Psoas muscle (tissue), 7 donors: ENCODE measurements at regions not wholly inside any gene's neighbourhood (a gene's known extent, or its start where the extent isn't known, plus 50 kb on each side); places are given as distances from the start of the nearest gene placed in this dataset.
"Not testable (repeated sequence)": the region's sequence is repeated elsewhere in the genome, so short reads cannot be mapped to it uniquely, and the experiment has no call there.

ENCODE experiments used
- ATAC-seq, 4 donors: fragments of 200-7000 bp; cut with Tn5 transposase; one replicate each; pipeline ENCODE4 v1.9.1; 2020; ENCODE audit warnings: moderate library complexity in 3 of 4, mild to moderate bottlenecking in 2 of 4
- DNase-seq, 2 donors: peaks; one replicate each; pipeline ENCODE4 v3.0.0-alpha.2; 2020
- H3K27ac ChIP-seq: fragments of 200-600 bp; one replicate; pipeline ENCODE4 v1.8.0; 2022
- H3K27me3 ChIP-seq, 3 donors: fragments of 200-600 bp in 1 of 3; one replicate each; pipeline versions ENCODE4 v1.6.1 to v1.8.0; 2013 to 2022; ENCODE audit warnings: low read length in 2 of 3, mild to moderate bottlenecking in 2 of 3, moderate library complexity in 1 of 3; ENCODE audit not compliant: insufficient read depth in 3 of 3
- H3K36me3 ChIP-seq, 2 donors: fragments of 200-600 bp in 1 of 2; one replicate each; pipeline versions ENCODE4 v1.6.1 to v1.8.0; 2013 to 2022; ENCODE audit warnings: low read depth in 1 of 2, mild to moderate bottlenecking in 1 of 2, moderate library complexity in 1 of 2; ENCODE audit not compliant: insufficient read depth in 1 of 2
- H3K4me1 ChIP-seq: fragments of 200-600 bp; one replicate; pipeline ENCODE4 v1.8.0; 2022
- H3K4me3 ChIP-seq: fragments of 200-600 bp; one replicate; pipeline ENCODE4 v1.8.0; 2022; ENCODE audit warnings: mild to moderate bottlenecking
- H3K9me3 ChIP-seq: fragments of 200-600 bp; one replicate; pipeline ENCODE4 v1.8.0; 2022
- WGBS, 3 donors: extraction: QIAGEN DNeasy Blood & Tissue Kit; methylation state at CpG; one replicate each; pipeline versions ENCODE4 v1.1.6 to v1.1.7; 2013; 5-methylcytosine and 5-hydroxymethylcytosine counted together
- intact Hi-C, 2 donors: fragments of 100-400 bp; cut with DNase I; formaldehyde crosslinking; loops; one replicate each; pipeline versions ENCODE4 v1.11.0 to v1.14.2; 2022
- TF ChIP-seq, protein P1 (sequence below): fragments of 200-600 bp; IDR thresholded peaks from one replicate; pipeline ENCODE4 v1.8.0; 2022; ENCODE audit warnings: antibody characterized with exemption
- donor health status: healthy with polysubstance abuse.
- donor health status: DM: no; HTN: no; CAD: no; lungs with moderate emphysema.
- donor health status: Bipolar disorder and iron deficiency.
- donor health status: healthy.
- donor health status: DM: yes; HTN: yes; CAD: no.
- donor health status: DM: no; HTN: no; CAD: no.
- donor health status: DM: yes; HTN: yes; CAD: no.

DNA sequence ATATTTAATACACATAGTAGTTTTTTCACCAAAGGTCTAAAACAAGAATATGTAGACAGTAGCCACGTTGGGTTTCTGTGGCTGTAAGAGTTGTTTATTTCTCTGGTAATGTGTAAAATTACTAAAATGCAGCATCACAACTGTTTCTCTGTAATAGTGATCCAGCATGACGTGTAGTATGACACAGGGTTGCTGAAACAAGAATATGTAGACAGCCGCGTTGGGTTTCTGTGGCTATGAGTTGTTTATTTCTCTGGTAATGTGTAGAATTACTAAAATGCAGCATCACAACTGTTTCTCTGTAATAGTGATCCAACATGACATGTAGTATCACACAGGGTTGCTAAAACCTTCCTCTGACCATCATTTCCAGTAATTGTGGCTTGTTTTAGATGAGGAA is 153.6 kb upstream of the ZNF717 start:
- Histone ChIP-seq H3K36me3 (no peaks in the 10 kb centered on the region), H3K4me3 (no peak overlapping the region), H3K9me3 (no peaks in the 10 kb centered on the region), H3K4me1 (no peaks in the 10 kb centered on the region), H3K27ac (no peak overlapping the region), H3K27me3 (no peaks in the 10 kb centered on the region)
- ATAC-seq, result no peak
- 31 to 44% (median 32%) methylated on average over 4 of the region's 4 CpGs for WGBS, 3 donors
- DNase-seq, result no peak
- TF ChIP-seq, protein P1, sequence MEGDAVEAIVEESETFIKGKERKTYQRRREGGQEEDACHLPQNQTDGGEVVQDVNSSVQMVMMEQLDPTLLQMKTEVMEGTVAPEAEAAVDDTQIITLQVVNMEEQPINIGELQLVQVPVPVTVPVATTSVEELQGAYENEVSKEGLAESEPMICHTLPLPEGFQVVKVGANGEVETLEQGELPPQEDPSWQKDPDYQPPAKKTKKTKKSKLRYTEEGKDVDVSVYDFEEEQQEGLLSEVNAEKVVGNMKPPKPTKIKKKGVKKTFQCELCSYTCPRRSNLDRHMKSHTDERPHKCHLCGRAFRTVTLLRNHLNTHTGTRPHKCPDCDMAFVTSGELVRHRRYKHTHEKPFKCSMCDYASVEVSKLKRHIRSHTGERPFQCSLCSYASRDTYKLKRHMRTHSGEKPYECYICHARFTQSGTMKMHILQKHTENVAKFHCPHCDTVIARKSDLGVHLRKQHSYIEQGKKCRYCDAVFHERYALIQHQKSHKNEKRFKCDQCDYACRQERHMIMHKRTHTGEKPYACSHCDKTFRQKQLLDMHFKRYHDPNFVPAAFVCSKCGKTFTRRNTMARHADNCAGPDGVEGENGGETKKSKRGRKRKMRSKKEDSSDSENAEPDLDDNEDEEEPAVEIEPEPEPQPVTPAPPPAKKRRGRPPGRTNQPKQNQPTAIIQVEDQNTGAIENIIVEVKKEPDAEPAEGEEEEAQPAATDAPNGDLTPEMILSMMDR, result no peak
- intact Hi-C loops, result no loop called here

DNA sequence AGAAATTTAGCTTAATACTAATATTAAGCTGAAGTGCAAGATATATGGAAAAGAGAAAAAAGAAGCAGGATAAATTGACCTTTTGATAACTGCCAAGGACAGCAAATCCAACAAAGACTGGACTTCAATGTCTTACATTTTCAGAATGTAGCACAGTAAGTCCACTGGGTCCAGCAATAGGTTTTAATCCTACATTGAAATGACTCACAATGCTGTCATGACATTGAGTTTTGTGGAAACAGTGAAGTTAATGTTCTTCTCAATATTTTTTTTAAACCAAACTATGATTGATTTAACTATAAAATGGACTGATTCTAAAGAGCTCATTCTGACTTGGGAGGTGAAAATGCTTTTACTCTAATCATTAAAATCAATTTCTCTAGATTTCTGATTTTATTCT is 166.6 kb upstream of the ZNF717 start:
- no peak overlapping the region for H3K4me3 ChIP-seq
- ATAC-seq, result no peak
- no peak for DNase-seq
- H3K36me3 ChIP-seq, result no peaks in the 10 kb centered on the region
- no peak overlapping the region for H3K27ac ChIP-seq
- no peaks in the 10 kb centered on the region for H3K4me1 ChIP-seq
- no peaks in the 10 kb centered on the region for H3K9me3 ChIP-seq
- intact Hi-C loops, result no loop called here
- H3K27me3 ChIP-seq, result no peaks in the 10 kb centered on the region
- TF ChIP-seq, protein P1, result no peak

DNA sequence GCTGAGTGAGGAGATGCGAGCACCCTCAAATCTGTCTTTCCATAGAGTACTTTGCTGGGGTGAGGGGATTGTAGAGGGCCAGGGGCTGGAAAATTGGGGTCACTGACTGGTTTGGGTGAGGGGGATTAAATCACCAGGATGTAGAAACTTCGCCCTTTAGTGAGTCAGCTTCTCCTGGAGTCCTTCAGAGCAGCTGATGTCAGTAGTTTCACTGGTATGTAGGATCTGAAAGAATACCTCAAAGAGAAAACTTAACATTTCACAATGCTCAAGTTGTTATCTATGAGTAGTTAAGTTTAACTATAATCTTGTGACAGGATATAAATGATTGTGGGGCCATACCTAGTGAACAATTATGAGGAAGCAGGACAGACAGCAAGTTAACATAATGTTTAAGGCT is 174.7 kb upstream of the ZNF717 start:
- H3K27ac ChIP-seq, H3K9me3 ChIP-seq, intact Hi-C loops, H3K27me3 ChIP-seq, H3K4me3 ChIP-seq, ATAC-seq, DNase-seq, H3K36me3 ChIP-seq, H3K4me1 ChIP-seq: not testable (repeated sequence)
- WGBS, 3 donors, result 77 to 82% (median 80%) methylated on average over 2 of the region's 2 CpGs

DNA sequence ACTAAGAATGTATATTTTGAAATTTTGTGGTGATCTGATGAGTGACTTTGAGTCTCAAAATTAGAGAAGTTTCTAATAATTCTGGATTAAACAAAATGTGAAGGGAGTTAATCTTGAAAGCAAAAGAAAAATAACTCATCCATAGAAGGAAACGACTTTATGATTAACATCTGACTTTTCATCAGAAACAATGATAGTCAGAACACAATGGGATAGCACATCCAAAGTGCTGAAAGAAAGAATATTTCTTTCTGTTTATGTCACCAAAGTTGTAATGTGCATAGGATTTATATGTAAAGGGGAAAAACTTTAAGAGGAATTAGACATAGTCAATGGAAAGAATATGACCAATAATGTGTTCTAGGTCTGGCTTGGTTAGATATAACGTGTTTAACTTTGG is 176.7 kb upstream of the ZNF717 start:
- H3K36me3 ChIP-seq, ATAC-seq, H3K4me1 ChIP-seq, H3K27ac ChIP-seq, intact Hi-C loops, H3K9me3 ChIP-seq, DNase-seq, H3K27me3 ChIP-seq, H3K4me3 ChIP-seq: not testable (repeated sequence)
- WGBS, 3 donors, result 69 to 76% (median 74%) methylated on average over 2 of the region's 2 CpGs

DNA sequence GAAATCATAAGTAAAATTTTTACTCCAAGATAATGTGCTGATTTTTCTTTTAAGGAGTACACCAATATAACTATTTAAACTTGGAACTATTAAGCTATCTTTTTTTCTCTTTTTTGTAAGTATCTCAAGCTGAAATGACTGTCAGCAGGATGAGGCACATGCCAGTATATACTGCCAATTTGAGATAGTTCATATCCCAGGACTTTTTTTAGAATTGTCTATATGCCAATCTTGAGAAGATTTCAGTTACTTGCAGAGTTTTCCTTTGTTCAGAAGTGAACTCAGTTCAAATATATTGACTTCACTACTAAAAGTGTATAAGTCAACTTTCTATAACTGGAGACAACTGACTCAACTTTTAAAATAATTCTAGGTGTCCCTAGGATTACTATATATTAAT is 181.7 kb upstream of the ZNF717 start:
- Histone ChIP-seq H3K27ac (no peak overlapping the region), H3K27me3 (no peaks in the 10 kb centered on the region), H3K4me3 (no peak overlapping the region), H3K36me3 (no peaks in the 10 kb centered on the region), H3K9me3 (peaks cover 4% of the 10 kb centered on the region), H3K4me1 (no peaks in the 10 kb centered on the region)
- no peak for ATAC-seq
- no peak for DNase-seq
- TF ChIP-seq, protein P1, result no peak
- intact Hi-C loops, result no loop called here

DNA sequence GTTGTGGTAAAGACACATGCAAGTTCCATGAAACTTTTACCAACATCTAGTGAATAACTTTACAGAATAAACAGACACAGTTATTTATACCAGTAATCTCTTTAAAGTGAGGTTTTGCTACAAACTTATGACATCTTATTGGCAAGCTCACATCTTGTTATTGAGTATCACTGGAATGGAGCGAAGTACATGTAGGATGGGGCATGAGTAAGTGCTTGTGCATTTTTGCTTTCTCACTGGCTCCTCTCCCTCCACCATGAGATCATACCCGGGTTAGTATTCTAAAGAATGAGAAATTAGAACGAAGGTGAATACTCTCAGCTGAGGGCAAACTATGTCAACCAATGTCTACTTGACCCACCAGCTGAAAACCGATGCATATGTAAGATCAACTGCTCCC is 193.3 kb upstream of the ZNF717 start:
- WGBS, 3 donors, result 74 to 85% (median 79%) methylated on average over 4 of the region's 4 CpGs
- H3K27me3 ChIP-seq, result no peaks in the 10 kb centered on the region

More for the DNA sequence above, 193.3 kb upstream of the ZNF717 start:
- no peak for DNase-seq
- TF ChIP-seq, protein P1, result no peak
- intact Hi-C loops, result no loop called here
- Histone ChIP-seq H3K36me3 (no peaks in the 10 kb centered on the region), H3K4me3 (no peak overlapping the region), H3K27ac (no peak overlapping the region), H3K4me1 (no peaks in the 10 kb centered on the region), H3K9me3 (no peaks in the 10 kb centered on the region)
- ATAC-seq, result no peak
